GM13976 (cell line): ENCODE measurements at regions not wholly inside any gene's neighbourhood (a gene's known extent, or its start where the extent isn't known, plus 50 kb on each side); places are given as distances from the start of the nearest gene placed in this dataset.

Experiments
- DNase-seq: peaks from one replicate; pipeline ENCODE4 v3.0.0; 2012; ENCODE audit warnings: low spot score
- in situ Hi-C: fragments of 300-500 bp; cut with MboI; formaldehyde crosslinking; loops from one replicate; pipeline ENCODE4 v1.12.0; 2022; ENCODE audit warnings: low sequenced_read_pairs, mixed read lengths, inconsistent platforms; ENCODE audit not compliant: unreplicated experiment
- TF ChIP-seq, protein P1 (sequence below): IDR thresholded peaks from 2 replicates; pipeline ENCODE4 v1.5.1; 2012; ENCODE audit warnings: borderline replicate concordance, mild to moderate bottlenecking; ENCODE audit not compliant: insufficient read depth; ENCODE audit errors: extremely low read depth, missing control alignments, control extremely low read depth

DNA sequence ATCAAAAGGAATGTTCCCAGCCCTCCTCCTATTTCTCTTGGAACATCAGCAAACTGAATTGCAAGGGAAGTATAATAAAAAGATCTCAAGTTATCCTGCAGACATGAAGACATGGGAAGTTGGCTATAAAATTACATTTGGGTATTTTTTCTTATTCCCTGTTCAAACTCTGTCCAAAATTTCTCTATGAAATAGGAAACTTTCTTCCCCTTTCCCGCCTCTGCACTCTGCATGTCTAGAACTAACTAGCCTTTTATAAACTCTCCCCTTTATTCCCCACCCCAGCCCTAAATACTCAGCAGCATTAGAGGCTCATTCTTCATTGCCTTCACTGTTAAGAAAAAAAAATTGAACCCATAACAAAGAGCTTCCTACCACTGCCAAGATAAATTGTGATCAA, 126.7 kb upstream of the EDNRA start:
- in situ Hi-C loops: no loop called here
- TF ChIP-seq, protein P1, sequence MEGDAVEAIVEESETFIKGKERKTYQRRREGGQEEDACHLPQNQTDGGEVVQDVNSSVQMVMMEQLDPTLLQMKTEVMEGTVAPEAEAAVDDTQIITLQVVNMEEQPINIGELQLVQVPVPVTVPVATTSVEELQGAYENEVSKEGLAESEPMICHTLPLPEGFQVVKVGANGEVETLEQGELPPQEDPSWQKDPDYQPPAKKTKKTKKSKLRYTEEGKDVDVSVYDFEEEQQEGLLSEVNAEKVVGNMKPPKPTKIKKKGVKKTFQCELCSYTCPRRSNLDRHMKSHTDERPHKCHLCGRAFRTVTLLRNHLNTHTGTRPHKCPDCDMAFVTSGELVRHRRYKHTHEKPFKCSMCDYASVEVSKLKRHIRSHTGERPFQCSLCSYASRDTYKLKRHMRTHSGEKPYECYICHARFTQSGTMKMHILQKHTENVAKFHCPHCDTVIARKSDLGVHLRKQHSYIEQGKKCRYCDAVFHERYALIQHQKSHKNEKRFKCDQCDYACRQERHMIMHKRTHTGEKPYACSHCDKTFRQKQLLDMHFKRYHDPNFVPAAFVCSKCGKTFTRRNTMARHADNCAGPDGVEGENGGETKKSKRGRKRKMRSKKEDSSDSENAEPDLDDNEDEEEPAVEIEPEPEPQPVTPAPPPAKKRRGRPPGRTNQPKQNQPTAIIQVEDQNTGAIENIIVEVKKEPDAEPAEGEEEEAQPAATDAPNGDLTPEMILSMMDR: no peak

DNA sequence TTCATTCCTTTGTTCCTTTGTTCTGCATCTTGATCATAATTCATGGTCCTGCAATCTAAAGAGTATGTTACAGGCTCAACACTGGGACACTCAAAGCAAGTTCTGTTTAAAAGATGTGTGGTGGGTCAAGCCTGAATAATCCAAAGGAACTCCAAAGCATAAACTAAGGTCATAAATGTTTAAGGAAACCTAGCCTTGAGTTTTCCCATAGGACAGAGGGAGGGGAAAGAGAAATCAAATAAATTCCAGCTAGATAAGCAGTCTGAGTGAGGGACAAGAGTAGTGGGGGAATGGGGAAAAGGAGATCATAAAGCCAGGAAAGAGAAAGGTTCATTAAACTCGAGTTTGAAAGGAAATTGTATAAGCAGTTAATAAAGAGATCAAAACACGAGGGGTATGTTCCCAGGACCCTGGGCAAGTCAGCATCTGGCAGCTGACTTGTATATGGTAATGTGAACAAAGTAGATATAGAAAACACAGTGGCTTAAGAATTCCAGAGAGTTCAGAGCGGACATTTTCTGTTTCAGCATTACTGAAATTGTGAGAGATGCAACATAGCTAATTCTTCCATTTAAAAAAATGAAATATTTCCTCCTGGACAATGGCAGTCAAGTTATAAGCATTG, 125.8 kb upstream of the EDNRA start:
- TF ChIP-seq, protein P1: no peak
- in situ Hi-C loops: no loop called here
- no peak for DNase-seq

More for the DNA sequence above, 126.7 kb upstream of the EDNRA start:
- no peak for DNase-seq

GRCh38 chr4:147355847-147356246, 125.0 kb upstream of the EDNRA start:
- TF ChIP-seq, protein P1: no peak

DNA sequence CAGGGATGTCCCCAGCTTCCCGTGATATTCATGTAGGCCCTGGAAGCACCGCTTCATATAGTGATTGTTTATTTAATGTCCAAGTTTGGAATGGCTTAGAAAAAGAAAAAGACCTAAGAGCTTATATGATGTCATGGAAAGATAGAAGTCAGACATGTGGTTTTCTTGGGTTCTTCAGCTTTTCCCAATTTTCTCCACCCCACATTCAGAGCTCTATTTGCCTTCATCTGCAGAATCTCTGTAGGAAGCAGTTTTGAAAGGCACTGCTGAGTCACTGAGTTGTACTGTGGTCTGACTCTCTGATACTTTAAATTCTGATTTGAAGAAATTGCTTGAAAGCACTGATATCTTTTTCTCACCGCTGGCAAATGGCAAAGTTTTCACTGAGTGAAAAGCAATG, 120.6 kb upstream of the EDNRA start:
- in situ Hi-C loops: no loop called here

More at GRCh38 chr4:147355847-147356246, 125.0 kb upstream of the EDNRA start:
- no peak for DNase-seq
- in situ Hi-C loops: no loop called here

GRCh38 chr4:147361726-147362125, 119.2 kb upstream of the EDNRA start:
- DNase-seq: no peak
- TF ChIP-seq, protein P1: no peak
- in situ Hi-C loops: no loop called here

More for the DNA sequence above, 120.6 kb upstream of the EDNRA start:
- DNase-seq: no peak
- TF ChIP-seq, protein P1: no peak

DNA sequence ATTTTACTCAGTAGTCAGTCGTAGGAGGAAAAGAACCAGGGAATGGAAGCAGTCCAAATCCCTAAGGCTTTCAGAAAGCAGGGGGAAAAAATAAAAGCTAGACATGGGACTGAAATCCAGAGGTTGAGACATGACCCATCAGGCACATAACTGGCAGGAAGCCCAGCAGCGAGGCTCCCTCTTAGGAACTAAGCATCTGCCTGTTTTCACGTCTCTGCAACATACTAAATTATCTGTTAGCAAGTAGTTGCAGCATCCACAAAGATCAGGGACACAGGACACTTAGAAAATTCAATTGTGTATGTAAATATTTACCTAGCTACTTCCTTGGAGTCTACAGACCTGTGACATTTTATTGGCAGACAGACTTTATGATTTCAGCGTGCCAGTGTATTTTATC, 118.0 kb upstream of the EDNRA start:
- in situ Hi-C loops: no loop called here
- DNase-seq: no peak

More for the DNA sequence above, 118.0 kb upstream of the EDNRA start:
- TF ChIP-seq, protein P1: no peak
